BJ (cell line): ENCODE measurements at regions not wholly inside any gene's neighbourhood (a gene's known extent, or its start where the extent isn't known, plus 50 kb on each side); places are given as distances from the start of the nearest gene placed in this dataset.

ENCODE experiments used
- CTCF ChIA-PET: fragments of 350-600 bp; formaldehyde crosslinking; extraction: SDS; loops from one replicate; lab custom pipeline; 2021; ENCODE audit warnings: antibody characterized with exemption, inconsistent platforms; lab: Yijun Ruan, JAX
- POLR2A ChIA-PET: fragments of 300-600 bp; sonication (Branson Sonifier 250); formaldehyde crosslinking; extraction: SDS; loops from one replicate; lab custom pipeline; 2021; ENCODE audit warnings: antibody characterized with exemption; lab: Charles Lee
- DNase-seq: peaks from one replicate; pipeline ENCODE4 v3.0.0-alpha.2; 2011; ENCODE audit warnings: low read depth
- H3K27me3 ChIP-seq: 2 replicates; pipeline ENCODE4 v1.6.0; 2011; ENCODE audit warnings: low read length; ENCODE audit not compliant: control insufficient read depth, insufficient read depth
- H3K36me3 ChIP-seq: 2 replicates; pipeline ENCODE4 v1.5.1; 2011; ENCODE audit warnings: low read length; ENCODE audit not compliant: control insufficient read depth, insufficient read depth
- H3K4me3 ChIP-seq: 2 replicates; pipeline ENCODE4 v1.5.1; 2011; ENCODE audit warnings: low read depth, mild to moderate bottlenecking, control low read depth, low read length
- CTCF ChIP-seq: IDR thresholded peaks from 2 replicates; pipeline ENCODE4 v1.5.1; 2011; ENCODE audit warnings: low read depth, mild to moderate bottlenecking, control low read depth, inconsistent platforms, low read length, moderate library complexity; ENCODE audit not compliant: insufficient read depth

- H3K4me3 ChIP-seq = no peak overlapping the region
- no peak for TF ChIP-seq CTCF
- H3K27me3 ChIP-seq = no peaks in the 10 kb centered on the region; the same call in 1 of the 2 replicates
- ChIA-PET POLR2A (no interaction called here), CTCF (no interaction called here)
- no peaks in the 10 kb centered on the region for H3K36me3 ChIP-seq
- no peak for DNase-seq
These were observed 109.3 kb downstream of the ZIC5 start for GRCh38 chr13:99862244-99862643.

- CTCF ChIA-PET = no interaction called here
These were observed 109.8 kb downstream of the ZIC5 start for GRCh38 chr13:99861771-99862170.

GRCh38 chr13:99860745-99861144 lies 110.8 kb downstream of the ZIC5 start:
- TF ChIP-seq CTCF = no peak
- Histone ChIP-seq H3K27me3 (no peaks in the 10 kb centered on the region; the same call in 1 of the 2 replicates), H3K36me3 (no peaks in the 10 kb centered on the region), H3K4me3 (no peak overlapping the region)
- POLR2A ChIA-PET = no interaction called here
- CTCF ChIA-PET = no interaction called here
- no peak for DNase-seq

More at GRCh38 chr13:99861771-99862170, 109.8 kb downstream of the ZIC5 start:
- TF ChIP-seq CTCF = no peak
- DNase-seq = no peak
- Histone ChIP-seq H3K27me3 (no peaks in the 10 kb centered on the region; the same call in 1 of the 2 replicates), H3K36me3 (no peaks in the 10 kb centered on the region), H3K4me3 (no peak overlapping the region)
- POLR2A ChIA-PET = no interaction called here

GRCh38 chr13:99859178-99860177 lies 112.1 kb downstream of the ZIC5 start:
- no peak for TF ChIP-seq CTCF
- ChIA-PET POLR2A (no interaction called here), CTCF (no interaction called here)
- H3K36me3 ChIP-seq = no peaks in the 10 kb centered on the region
- H3K27me3 ChIP-seq = no peaks in the 10 kb centered on the region; the same call in 1 of the 2 replicates
- no peak overlapping the region for H3K4me3 ChIP-seq
- DNase-seq = no peak

GRCh38 chr13:99857738-99858137 lies 113.8 kb downstream of the ZIC5 start:
- H3K27me3 ChIP-seq = no peaks in the 10 kb centered on the region; the same call in 1 of the 2 replicates
- DNase-seq = no peak
- no peak for TF ChIP-seq CTCF
- no peak overlapping the region for H3K4me3 ChIP-seq
- POLR2A ChIA-PET = no interaction called here
- no peaks in the 10 kb centered on the region for H3K36me3 ChIP-seq
- CTCF ChIA-PET = interaction anchor here (1.0 kb wide), 1 partner anchor 12 kb away, joined by 3 read pairs; no protein-coding TSS in a partner anchor
